ENCODE measurements at regions not wholly inside any gene's neighbourhood (a gene's known extent, or its start where the extent isn't known, plus 50 kb on each side); places are given as distances from the start of the nearest gene placed in this dataset.
"Not testable (repeated sequence)": the region's sequence is repeated elsewhere in the genome, so short reads cannot be mapped to it uniquely, and the experiment has no call there.

GRCh38 chr3:195634426-195635261, 50.9 kb upstream of the APOD start:
- not testable (repeated sequence) for DNase-seq (ENCODE audit: low read depth)
